Karpas-422 (cell line): ENCODE measurements at regions not wholly inside any gene's neighbourhood (a gene's known extent, or its start where the extent isn't known, plus 50 kb on each side); places are given as distances from the start of the nearest gene placed in this dataset.

ENCODE experiments used
- DNase-seq: peaks from one replicate; pipeline ENCODE4 v3.0.0-alpha.2; 2015
- H2AFZ ChIP-seq: fragments of 200-600 bp; sonication (generic); 2 replicates; pipeline ENCODE4 v1.6.1; 2014; ENCODE audit warnings: antibody characterized with exemption, low read length, mixed read lengths
- H3K27ac ChIP-seq: fragments of 200-600 bp; sonication (generic); 2 replicates; pipeline ENCODE4 v1.5.1; 2014; ENCODE audit warnings: mild to moderate bottlenecking, low read length, moderate library complexity
- H3K27me3 ChIP-seq: fragments of 200-600 bp; sonication (generic); 2 replicates; pipeline ENCODE4 v1.6.1; 2014; ENCODE audit warnings: low read length, mixed read lengths
- H3K36me3 ChIP-seq: fragments of 200-600 bp; sonication (generic); 2 replicates; pipeline ENCODE4 v1.6.1; 2014; ENCODE audit warnings: low read length, mixed read lengths; ENCODE audit not compliant: insufficient read depth
- H3K4me1 ChIP-seq: fragments of 200-600 bp; sonication (generic); 2 replicates; pipeline ENCODE4 v1.6.1; 2014; ENCODE audit warnings: mild to moderate bottlenecking, low read length, mixed read lengths
- H3K4me2 ChIP-seq: fragments of 200-600 bp; sonication (generic); 2 replicates; pipeline ENCODE4 v1.6.1; 2014; ENCODE audit warnings: low read length, low read depth, mild to moderate bottlenecking; ENCODE audit not compliant: poor library complexity, severe bottlenecking
- H3K4me3 ChIP-seq: fragments of 200-600 bp; sonication (generic); 2 replicates; pipeline ENCODE4 v1.5.1; 2014; ENCODE audit warnings: mild to moderate bottlenecking, antibody characterized with exemption, low read length, mixed read lengths
- H3K79me2 ChIP-seq: fragments of 200-600 bp; sonication (generic); 2 replicates; pipeline ENCODE4 v1.6.1; 2014; ENCODE audit warnings: mild to moderate bottlenecking, low read length, mixed read lengths
- H3K9ac ChIP-seq: fragments of 200-600 bp; sonication (generic); 2 replicates; pipeline ENCODE4 v1.6.0; 2014; ENCODE audit warnings: low read length
- H3K9me2 ChIP-seq: fragments of 200-600 bp; sonication (generic), shearing (Covaris generic); replicated peaks from 2 replicates; pipeline ENCODE4 v1.6.0; 2014; ENCODE audit warnings: mild to moderate bottlenecking, low read length, moderate library complexity; ENCODE audit not compliant: insufficient read depth
- H3K9me3 ChIP-seq: fragments of 300-700, 200-600 bp; sonication (generic); 2 replicates; pipeline ENCODE4 v1.6.1; 2014; ENCODE audit warnings: low read length, mixed read lengths
- H4K20me1 ChIP-seq: fragments of 200-600 bp; sonication (generic); 2 replicates; pipeline ENCODE4 v1.6.1; 2014; ENCODE audit warnings: mild to moderate bottlenecking, antibody characterized with exemption, low read length, low read depth; ENCODE audit not compliant: insufficient read depth

GRCh38 chr3:162224746-162225145, 728.1 kb downstream of the OTOL1 start:
- Histone ChIP-seq H3K9me2 (no peaks in the 10 kb centered on the region), H3K9ac (no peak overlapping the region), H3K4me1 (no peaks in the 10 kb centered on the region), H3K79me2 (no peaks in the 10 kb centered on the region), H3K9me3 (0 out of 2 replicates have a peak, but pooled peaks cover 8% of the 10 kb centered on the region), H3K27me3 (no peaks in the 10 kb centered on the region), H2AFZ (no peak overlapping the region), H3K4me3 (no peak overlapping the region), H3K27ac (no peak overlapping the region), H3K36me3 (no peaks in the 10 kb centered on the region), H3K4me2 (no peak overlapping the region), H4K20me1 (no peaks in the 10 kb centered on the region)
- no peak for DNase-seq

- H3K36me3 ChIP-seq, result no peaks in the 10 kb centered on the region
- no peaks in the 10 kb centered on the region for H3K4me1 ChIP-seq
- no peak overlapping the region for H3K4me3 ChIP-seq
- no peak overlapping the region for H3K27ac ChIP-seq
- H3K9ac ChIP-seq, result no peak overlapping the region
- no peak overlapping the region for H2AFZ ChIP-seq
- DNase-seq, result no peak
- H3K79me2 ChIP-seq, result no peaks in the 10 kb centered on the region
- no peaks in the 10 kb centered on the region for H3K27me3 ChIP-seq
- H4K20me1 ChIP-seq, result no peaks in the 10 kb centered on the region
- H3K4me2 ChIP-seq, result no peak overlapping the region
- peaks cover 2% of the 10 kb centered on the region; the same call in 1 of the 2 replicates for H3K9me3 ChIP-seq
- no peaks in the 10 kb centered on the region for H3K9me2 ChIP-seq
Measured at GRCh38 chr3:162236949-162237348, 740.3 kb downstream of the OTOL1 start.

- no peaks in the 10 kb centered on the region for H4K20me1 ChIP-seq
- no peaks in the 10 kb centered on the region for H3K36me3 ChIP-seq
Measured at GRCh38 chr3:162250782-162251181, 754.2 kb downstream of the OTOL1 start.

GRCh38 chr3:162262129-162262528, 765.5 kb downstream of the OTOL1 start:
- Histone ChIP-seq H3K4me2 (no peak overlapping the region), H3K9me2 (0 out of 2 replicates have a peak, but pooled peaks cover 3% of the 10 kb centered on the region), H2AFZ (no peak overlapping the region), H3K9ac (no peak overlapping the region), H3K27ac (no peak overlapping the region), H3K4me1 (no peaks in the 10 kb centered on the region), H3K4me3 (no peak overlapping the region), H3K27me3 (no peaks in the 10 kb centered on the region), H3K79me2 (no peaks in the 10 kb centered on the region), H3K36me3 (no peaks in the 10 kb centered on the region), H3K9me3 (peaks cover 26% of the 10 kb centered on the region), H4K20me1 (no peaks in the 10 kb centered on the region)
- no peak for DNase-seq

More at GRCh38 chr3:162250782-162251181, 754.2 kb downstream of the OTOL1 start:
- H3K79me2 ChIP-seq, result no peaks in the 10 kb centered on the region
- no peak overlapping the region for H3K4me2 ChIP-seq
- H3K9ac ChIP-seq, result no peak overlapping the region
- no peak overlapping the region for H3K4me3 ChIP-seq
- no peak overlapping the region for H2AFZ ChIP-seq
- DNase-seq, result no peak
- no peak overlapping the region for H3K27ac ChIP-seq
- H3K9me2 ChIP-seq, result no peaks in the 10 kb centered on the region
- no peaks in the 10 kb centered on the region for H3K27me3 ChIP-seq
- H3K4me1 ChIP-seq, result no peaks in the 10 kb centered on the region
- H3K9me3 ChIP-seq, result peaks cover 20% of the 10 kb centered on the region

- Histone ChIP-seq H3K4me2 (no peak overlapping the region), H3K9me2 (0 out of 2 replicates have a peak, but pooled peaks cover 3% of the 10 kb centered on the region), H4K20me1 (no peaks in the 10 kb centered on the region), H3K4me1 (no peaks in the 10 kb centered on the region), H3K27ac (no peak overlapping the region), H3K4me3 (no peak overlapping the region), H3K9me3 (peaks cover 20% of the 10 kb centered on the region), H3K79me2 (no peaks in the 10 kb centered on the region), H3K36me3 (no peaks in the 10 kb centered on the region), H2AFZ (no peak overlapping the region), H3K27me3 (no peaks in the 10 kb centered on the region), H3K9ac (no peak overlapping the region)
- DNase-seq, result no peak
Measured at GRCh38 chr3:162263596-162263995, 767.0 kb downstream of the OTOL1 start.

GRCh38 chr3:162269636-162270458, 773.2 kb downstream of the OTOL1 start:
- Histone ChIP-seq H3K9me3 (peaks cover 13% of the 10 kb centered on the region; the same call in 1 of the 2 replicates), H3K9me2 (no peaks in the 10 kb centered on the region), H3K4me3 (no peak overlapping the region), H3K9ac (no peak overlapping the region), H3K27ac (no peak overlapping the region), H3K4me2 (no peak overlapping the region), H3K4me1 (no peaks in the 10 kb centered on the region), H3K36me3 (no peaks in the 10 kb centered on the region), H3K27me3 (no peaks in the 10 kb centered on the region), H4K20me1 (no peaks in the 10 kb centered on the region), H3K79me2 (no peaks in the 10 kb centered on the region), H2AFZ (no peak overlapping the region)
- no peak for DNase-seq

GRCh38 chr3:162274070-162274469, 777.5 kb downstream of the OTOL1 start:
- Histone ChIP-seq H3K27me3 (no peaks in the 10 kb centered on the region), H2AFZ (no peak overlapping the region), H4K20me1 (no peaks in the 10 kb centered on the region), H3K9me3 (peaks cover 25% of the 10 kb centered on the region), H3K9me2 (no peaks in the 10 kb centered on the region), H3K9ac (no peak overlapping the region), H3K27ac (no peak overlapping the region), H3K4me2 (no peak overlapping the region), H3K36me3 (no peaks in the 10 kb centered on the region), H3K4me3 (no peak overlapping the region), H3K79me2 (no peaks in the 10 kb centered on the region), H3K4me1 (no peaks in the 10 kb centered on the region)
- DNase-seq, result no peak

- Histone ChIP-seq H3K9ac (no peak overlapping the region), H3K4me3 (no peak overlapping the region), H3K4me2 (no peak overlapping the region), H3K27me3 (no peaks in the 10 kb centered on the region), H3K9me3 (peaks cover 35% of the 10 kb centered on the region), H2AFZ (no peak overlapping the region), H3K9me2 (no peaks in the 10 kb centered on the region), H3K27ac (no peak overlapping the region), H4K20me1 (no peaks in the 10 kb centered on the region), H3K4me1 (no peaks in the 10 kb centered on the region), H3K79me2 (no peaks in the 10 kb centered on the region), H3K36me3 (no peaks in the 10 kb centered on the region)
- no peak for DNase-seq
Measured at GRCh38 chr3:162278834-162279233, 782.2 kb downstream of the OTOL1 start.
